ENCODE measurements at regions not wholly inside any gene's neighbourhood (a gene's known extent, or its start where the extent isn't known, plus 50 kb on each side); places are given as distances from the start of the nearest gene placed in this dataset.

GRCh38 chr9:86825299-86825698 lies 122.0 kb downstream of the GAS1 start:
- DNase-seq (ENCODE audit: low read depth) = no peak
- H3K4me3 ChIP-seq (ENCODE audit: low read depth, low read length) = no peak overlapping the region
- TF ChIP-seq CTCF (IDR thresholded peaks at IDR 0.05; ENCODE audit: insufficient read depth, low read depth, low read length) = no peak

GRCh38 chr9:86822006-86822801 lies 125.1 kb downstream of the GAS1 start:
- no peak for DNase-seq (ENCODE audit: low read depth)

GRCh38 chr9:86821006-86821845 lies 126.1 kb downstream of the GAS1 start:
- no peak for DNase-seq (ENCODE audit: low read depth)
- TF ChIP-seq CTCF (IDR thresholded peaks at IDR 0.05; ENCODE audit: insufficient read depth, low read depth, low read length) = no peak

More at GRCh38 chr9:86822006-86822801, 125.1 kb downstream of the GAS1 start:
- H3K4me3 ChIP-seq (ENCODE audit: low read depth, low read length) = no peak overlapping the region
- no peak for TF ChIP-seq CTCF (IDR thresholded peaks at IDR 0.05; ENCODE audit: insufficient read depth, low read depth, low read length)

GRCh38 chr9:86819552-86819951 lies 127.8 kb downstream of the GAS1 start:
- H3K4me3 ChIP-seq (ENCODE audit: low read depth, low read length) = no peak overlapping the region
- no peak for TF ChIP-seq CTCF (IDR thresholded peaks at IDR 0.05; ENCODE audit: insufficient read depth, low read depth, low read length)
- DNase-seq (ENCODE audit: low read depth) = no peak

More at GRCh38 chr9:86821006-86821845, 126.1 kb downstream of the GAS1 start:
- no peak overlapping the region for H3K4me3 ChIP-seq (ENCODE audit: low read depth, low read length)

- TF ChIP-seq CTCF (IDR thresholded peaks at IDR 0.05; ENCODE audit: insufficient read depth, low read depth, low read length) = no peak
- no peak overlapping the region for H3K4me3 ChIP-seq (ENCODE audit: low read depth, low read length)
- no peak for DNase-seq (ENCODE audit: low read depth)
Measured at GRCh38 chr9:86818636-86819035, 128.7 kb downstream of the GAS1 start.

- H3K4me3 ChIP-seq (ENCODE audit: low read depth, low read length) = no peak overlapping the region
- TF ChIP-seq CTCF (IDR thresholded peaks at IDR 0.05; ENCODE audit: insufficient read depth, low read depth, low read length) = no peak
- DNase-seq (ENCODE audit: low read depth) = no peak
Measured at GRCh38 chr9:86816868-86817267, 130.4 kb downstream of the GAS1 start.

Data from fibroblast of villous mesenchyme (primary cell).